ENCODE measurements at regions not wholly inside any gene's neighbourhood (a gene's known extent, or its start where the extent isn't known, plus 50 kb on each side); places are given as distances from the start of the nearest gene placed in this dataset.

- Histone ChIP-seq H3K4me1 (ENCODE audit: control insufficient read depth, low read depth, low read length) (no peaks in the 10 kb centered on the region), H3K27ac (ENCODE audit: low read length) (no peak overlapping the region), H3K27me3 (ENCODE audit: control insufficient read depth, insufficient read depth, low read length) (no peaks in the 10 kb centered on the region), H3K36me3 (ENCODE audit: control insufficient read depth, low read depth, low read length) (no peaks in the 10 kb centered on the region), H3K9me3 (ENCODE audit: control insufficient read depth, low read depth, low read length) (no peaks in the 10 kb centered on the region), H3K9ac (ENCODE audit: low read length) (no peak overlapping the region), H3K4me3 (ENCODE audit: low read length) (no peak overlapping the region)
These were observed 406.3 kb downstream of the IRX1 start for GRCh38 chr5:4001758-4002533.

- Histone ChIP-seq H3K4me3 (ENCODE audit: low read length) (no peak overlapping the region), H3K36me3 (ENCODE audit: control insufficient read depth, low read depth, low read length) (no peaks in the 10 kb centered on the region), H3K4me1 (ENCODE audit: control insufficient read depth, low read depth, low read length) (no peaks in the 10 kb centered on the region), H3K9me3 (ENCODE audit: control insufficient read depth, low read depth, low read length) (no peaks in the 10 kb centered on the region), H3K27me3 (ENCODE audit: control insufficient read depth, insufficient read depth, low read length) (no peaks in the 10 kb centered on the region), H3K9ac (ENCODE audit: low read length) (no peak overlapping the region), H3K27ac (ENCODE audit: low read length) (no peak overlapping the region)
These were observed 409.7 kb downstream of the IRX1 start for GRCh38 chr5:4005335-4005734.

- no peaks in the 10 kb centered on the region for H3K4me1 ChIP-seq (ENCODE audit: control insufficient read depth, low read depth, low read length)
- H3K27me3 ChIP-seq (ENCODE audit: control insufficient read depth, insufficient read depth, low read length): no peaks in the 10 kb centered on the region
- no peak overlapping the region for H3K4me3 ChIP-seq (ENCODE audit: low read length)
- H3K36me3 ChIP-seq (ENCODE audit: control insufficient read depth, low read depth, low read length): no peaks in the 10 kb centered on the region
- no peak overlapping the region for H3K27ac ChIP-seq (ENCODE audit: low read length)
- H3K9ac ChIP-seq (ENCODE audit: low read length): no peak overlapping the region
- no peaks in the 10 kb centered on the region for H3K9me3 ChIP-seq (ENCODE audit: control insufficient read depth, low read depth, low read length)
These were observed 411.4 kb downstream of the IRX1 start for GRCh38 chr5:4007001-4007400.

- H3K9me3 ChIP-seq (ENCODE audit: control insufficient read depth, low read depth, low read length): no peaks in the 10 kb centered on the region
- no peak overlapping the region for H3K9ac ChIP-seq (ENCODE audit: low read length)
- H3K4me3 ChIP-seq (ENCODE audit: low read length): no peak overlapping the region
- no peaks in the 10 kb centered on the region for H3K27me3 ChIP-seq (ENCODE audit: control insufficient read depth, insufficient read depth, low read length)
- no peaks in the 10 kb centered on the region for H3K36me3 ChIP-seq (ENCODE audit: control insufficient read depth, low read depth, low read length)
- no peaks in the 10 kb centered on the region for H3K4me1 ChIP-seq (ENCODE audit: control insufficient read depth, low read depth, low read length)
- H3K27ac ChIP-seq (ENCODE audit: low read length): no peak overlapping the region
These were observed 416.3 kb downstream of the IRX1 start for GRCh38 chr5:4011943-4012342.

- Histone ChIP-seq H3K27me3 (ENCODE audit: control insufficient read depth, insufficient read depth, low read length) (no peaks in the 10 kb centered on the region), H3K9me3 (ENCODE audit: control insufficient read depth, low read depth, low read length) (no peaks in the 10 kb centered on the region), H3K36me3 (ENCODE audit: control insufficient read depth, low read depth, low read length) (no peaks in the 10 kb centered on the region), H3K4me1 (ENCODE audit: control insufficient read depth, low read depth, low read length) (peaks cover 2% of the 10 kb centered on the region), H3K27ac (ENCODE audit: low read length) (no peak overlapping the region), H3K4me3 (ENCODE audit: low read length) (no peak overlapping the region), H3K9ac (ENCODE audit: low read length) (no peak overlapping the region)
These were observed 417.7 kb downstream of the IRX1 start for GRCh38 chr5:4013106-4013898.

GRCh38 chr5:4015709-4016108 lies 420.1 kb downstream of the IRX1 start:
- no peaks in the 10 kb centered on the region for H3K36me3 ChIP-seq (ENCODE audit: control insufficient read depth, low read depth, low read length)
- no peaks in the 10 kb centered on the region for H3K9me3 ChIP-seq (ENCODE audit: control insufficient read depth, low read depth, low read length)
- no peak overlapping the region for H3K9ac ChIP-seq (ENCODE audit: low read length)

GRCh38 chr5:4017076-4017803 lies 421.6 kb downstream of the IRX1 start:
- Histone ChIP-seq H3K27ac (ENCODE audit: low read length) (no peak overlapping the region), H3K4me1 (ENCODE audit: control insufficient read depth, low read depth, low read length) (peaks cover 9% of the 10 kb centered on the region), H3K9me3 (ENCODE audit: control insufficient read depth, low read depth, low read length) (no peaks in the 10 kb centered on the region), H3K36me3 (ENCODE audit: control insufficient read depth, low read depth, low read length) (no peaks in the 10 kb centered on the region), H3K9ac (ENCODE audit: low read length) (no peak overlapping the region), H3K27me3 (ENCODE audit: control insufficient read depth, insufficient read depth, low read length) (no peaks in the 10 kb centered on the region), H3K4me3 (ENCODE audit: low read length) (no peak overlapping the region)

More at GRCh38 chr5:4015709-4016108, 420.1 kb downstream of the IRX1 start:
- H3K4me1 ChIP-seq (ENCODE audit: control insufficient read depth, low read depth, low read length): peaks cover 9% of the 10 kb centered on the region
- H3K4me3 ChIP-seq (ENCODE audit: low read length): no peak overlapping the region
- H3K27me3 ChIP-seq (ENCODE audit: control insufficient read depth, insufficient read depth, low read length): no peaks in the 10 kb centered on the region
- H3K27ac ChIP-seq (ENCODE audit: low read length): no peak overlapping the region

GRCh38 chr5:4018007-4018406 lies 422.4 kb downstream of the IRX1 start:
- no peaks in the 10 kb centered on the region for H3K9me3 ChIP-seq (ENCODE audit: control insufficient read depth, low read depth, low read length)
- no peak overlapping the region for H3K4me3 ChIP-seq (ENCODE audit: low read length)
- H3K4me1 ChIP-seq (ENCODE audit: control insufficient read depth, low read depth, low read length): peaks cover 9% of the 10 kb centered on the region
- no peaks in the 10 kb centered on the region for H3K27me3 ChIP-seq (ENCODE audit: control insufficient read depth, insufficient read depth, low read length)
- no peak overlapping the region for H3K9ac ChIP-seq (ENCODE audit: low read length)
- no peak overlapping the region for H3K27ac ChIP-seq (ENCODE audit: low read length)
- no peaks in the 10 kb centered on the region for H3K36me3 ChIP-seq (ENCODE audit: control insufficient read depth, low read depth, low read length)

- H3K9me3 ChIP-seq (ENCODE audit: control insufficient read depth, low read depth, low read length): no peaks in the 10 kb centered on the region
- H3K4me1 ChIP-seq (ENCODE audit: control insufficient read depth, low read depth, low read length): peaks cover 9% of the 10 kb centered on the region
- H3K9ac ChIP-seq (ENCODE audit: low read length): no peak overlapping the region
- H3K36me3 ChIP-seq (ENCODE audit: control insufficient read depth, low read depth, low read length): no peaks in the 10 kb centered on the region
- no peak overlapping the region for H3K27ac ChIP-seq (ENCODE audit: low read length)
- H3K4me3 ChIP-seq (ENCODE audit: low read length): no peak overlapping the region
- H3K27me3 ChIP-seq (ENCODE audit: control insufficient read depth, insufficient read depth, low read length): no peaks in the 10 kb centered on the region
These were observed 423.6 kb downstream of the IRX1 start for GRCh38 chr5:4019009-4019769.

GRCh38 chr5:4019841-4020240 lies 424.2 kb downstream of the IRX1 start:
- Histone ChIP-seq H3K4me1 (ENCODE audit: control insufficient read depth, low read depth, low read length) (peaks cover 9% of the 10 kb centered on the region), H3K9me3 (ENCODE audit: control insufficient read depth, low read depth, low read length) (no peaks in the 10 kb centered on the region), H3K9ac (ENCODE audit: low read length) (no peak overlapping the region), H3K27ac (ENCODE audit: low read length) (no peak overlapping the region), H3K27me3 (ENCODE audit: control insufficient read depth, insufficient read depth, low read length) (no peaks in the 10 kb centered on the region), H3K36me3 (ENCODE audit: control insufficient read depth, low read depth, low read length) (no peaks in the 10 kb centered on the region), H3K4me3 (ENCODE audit: low read length) (no peak overlapping the region)

- Histone ChIP-seq H3K27ac (ENCODE audit: low read length) (no peak overlapping the region), H3K4me3 (ENCODE audit: low read length) (no peak overlapping the region), H3K27me3 (ENCODE audit: control insufficient read depth, insufficient read depth, low read length) (no peaks in the 10 kb centered on the region), H3K9me3 (ENCODE audit: control insufficient read depth, low read depth, low read length) (no peaks in the 10 kb centered on the region), H3K4me1 (ENCODE audit: control insufficient read depth, low read depth, low read length) (peaks cover 9% of the 10 kb centered on the region), H3K9ac (ENCODE audit: low read length) (no peak overlapping the region), H3K36me3 (ENCODE audit: control insufficient read depth, low read depth, low read length) (no peaks in the 10 kb centered on the region)
These were observed 424.8 kb downstream of the IRX1 start for GRCh38 chr5:4020400-4020799.
